GM12875 (cell line): ENCODE measurements at regions not wholly inside any gene's neighbourhood (a gene's known extent, or its start where the extent isn't known, plus 50 kb on each side); places are given as distances from the start of the nearest gene placed in this dataset.

Experiments
- H3K4me3 ChIP-seq: one replicate; pipeline ENCODE4 v1.5.1; 2011; ENCODE audit warnings: low read depth, low read length, control low read depth
- CTCF ChIP-seq: IDR thresholded peaks from 2 replicates; pipeline ENCODE4 v1.5.1; 2011; ENCODE audit warnings: low read depth, mild to moderate bottlenecking, control low read depth, inconsistent platforms, low read length, moderate library complexity, borderline replicate concordance; ENCODE audit not compliant: insufficient read depth

- TF ChIP-seq CTCF = no peak
- no peak overlapping the region for H3K4me3 ChIP-seq
Measured at GRCh38 chr2:187143537-187143936, 294.6 kb upstream of the ZSWIM2 start.

GRCh38 chr2:187139469-187139868 lies 290.5 kb upstream of the ZSWIM2 start:
- H3K4me3 ChIP-seq = no peak overlapping the region
- no peak for TF ChIP-seq CTCF

- H3K4me3 ChIP-seq = no peak overlapping the region
- peak; percentile 54 for TF ChIP-seq CTCF
Measured at GRCh38 chr2:187138265-187138664, 289.3 kb upstream of the ZSWIM2 start.

GRCh38 chr2:187136646-187137045 lies 287.7 kb upstream of the ZSWIM2 start:
- no peak for TF ChIP-seq CTCF

GRCh38 chr2:187134306-187134705 lies 285.3 kb upstream of the ZSWIM2 start:
- TF ChIP-seq CTCF = no peak
- H3K4me3 ChIP-seq = no peak overlapping the region

More at GRCh38 chr2:187136646-187137045, 287.7 kb upstream of the ZSWIM2 start:
- no peak overlapping the region for H3K4me3 ChIP-seq

- TF ChIP-seq CTCF = no peak
- H3K4me3 ChIP-seq = no peak overlapping the region
Measured at GRCh38 chr2:187129868-187130267, 280.9 kb upstream of the ZSWIM2 start.

GRCh38 chr2:187129306-187129705 lies 280.3 kb upstream of the ZSWIM2 start:
- no peak for TF ChIP-seq CTCF
- H3K4me3 ChIP-seq = no peak overlapping the region
